ENCODE measurements at regions not wholly inside any gene's neighbourhood (a gene's known extent, or its start where the extent isn't known, plus 50 kb on each side); places are given as distances from the start of the nearest gene placed in this dataset.
"Not testable (repeated sequence)": the region's sequence is repeated elsewhere in the genome, so short reads cannot be mapped to it uniquely, and the experiment has no call there.

DNA sequence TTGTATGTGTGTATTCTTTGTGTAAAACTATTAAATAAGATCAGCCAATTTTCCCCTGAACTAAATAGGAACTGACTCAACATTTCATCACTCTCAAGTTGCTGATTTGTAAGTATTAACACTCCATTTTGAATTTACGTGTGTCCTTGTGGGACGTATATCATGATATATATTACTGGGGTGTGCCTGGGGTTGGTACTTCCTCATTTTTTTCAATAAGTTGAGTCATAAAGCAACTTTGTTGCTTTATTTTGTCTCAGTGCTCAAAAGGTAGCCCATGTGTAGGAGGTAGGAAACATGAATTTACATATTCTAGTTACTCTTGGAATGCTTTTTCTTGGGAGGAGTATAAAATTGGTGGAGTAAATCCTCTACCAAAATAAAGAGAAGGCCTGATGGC is 193.9 kb upstream of the RAG2 start:
- DNase-seq (ENCODE audit: low spot score): no peak

DNA sequence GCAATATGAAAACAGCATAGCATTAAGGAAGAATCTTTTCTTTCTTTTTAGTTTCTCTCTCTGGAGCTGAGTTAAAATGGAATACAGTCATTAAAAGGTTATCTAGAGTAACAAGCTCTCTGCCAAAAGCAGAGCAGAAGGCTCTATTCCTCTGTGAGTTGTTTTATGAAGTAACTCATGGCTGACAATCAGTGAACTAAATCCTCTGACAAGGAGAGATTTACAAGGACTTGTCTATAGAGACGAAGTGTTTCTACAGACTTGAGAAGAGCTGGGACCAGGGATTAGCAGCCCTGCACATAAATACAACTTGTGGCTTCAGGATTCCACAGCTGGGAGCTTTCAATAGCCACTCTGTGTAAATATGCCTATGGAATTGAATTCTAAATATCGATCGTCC is 192.5 kb upstream of the RAG2 start:
- DNase-seq (ENCODE audit: low spot score): no peak

DNA sequence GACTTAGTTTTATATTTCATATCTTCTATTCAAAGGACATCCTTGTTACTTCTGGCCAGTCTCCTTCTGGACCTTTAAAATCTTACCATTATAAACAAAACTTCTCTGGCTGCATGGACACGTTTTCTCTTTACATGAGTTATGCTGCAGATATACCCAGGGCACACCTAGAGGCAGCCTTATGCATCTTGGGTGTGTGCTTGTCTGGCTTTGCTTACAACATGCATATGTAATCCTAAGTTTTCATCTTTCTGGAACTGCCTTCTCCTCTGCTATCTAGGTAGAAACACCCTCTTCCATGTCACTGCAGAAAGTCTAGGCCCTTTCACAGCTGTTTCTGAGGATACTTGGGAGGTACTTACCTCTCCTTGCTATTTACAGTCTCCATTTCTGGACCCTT is 185.8 kb upstream of the RAG2 start:
- DNase-seq (ENCODE audit: low spot score): no peak

DNA sequence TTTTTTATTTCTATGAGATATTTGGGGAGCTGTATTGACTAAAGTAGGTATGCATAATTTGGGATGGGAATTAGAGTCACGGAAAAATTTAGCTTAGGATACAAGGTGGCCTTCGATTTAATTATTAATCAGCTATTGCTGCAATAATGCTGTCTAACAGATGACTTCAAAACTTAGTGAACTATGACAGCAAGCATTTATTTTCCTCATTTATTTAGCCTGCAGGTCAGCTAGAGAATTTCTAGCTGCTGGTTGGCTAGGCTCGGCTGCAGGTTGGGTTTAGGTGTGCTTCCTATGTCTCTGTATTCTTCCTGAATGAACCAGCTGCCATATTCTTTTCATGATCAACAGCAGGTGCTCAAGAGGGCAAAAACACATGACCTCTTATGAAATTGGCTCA is 181.8 kb upstream of the RAG2 start:
- no peak for DNase-seq (ENCODE audit: low spot score)

DNA sequence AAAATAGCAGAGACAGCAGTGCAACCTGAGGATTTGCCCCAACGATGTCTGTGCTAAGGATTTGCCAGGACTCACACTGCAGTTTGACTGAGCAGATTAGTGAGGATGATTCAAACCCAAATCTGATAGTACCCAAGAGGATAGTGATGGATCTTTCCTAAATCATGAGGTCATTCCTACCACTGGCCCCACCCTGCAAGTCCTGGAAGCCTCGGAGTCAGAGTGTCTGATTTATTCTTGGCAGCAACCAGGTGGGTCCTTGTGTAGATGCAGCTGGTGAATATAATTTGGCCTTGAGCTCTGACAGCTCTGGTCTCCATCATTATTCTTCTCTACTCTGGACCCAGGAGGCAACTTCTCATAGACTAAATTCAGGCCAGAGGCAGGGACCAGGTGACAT is 179.3 kb upstream of the RAG2 start:
- DNase-seq (ENCODE audit: low spot score): no peak

DNA sequence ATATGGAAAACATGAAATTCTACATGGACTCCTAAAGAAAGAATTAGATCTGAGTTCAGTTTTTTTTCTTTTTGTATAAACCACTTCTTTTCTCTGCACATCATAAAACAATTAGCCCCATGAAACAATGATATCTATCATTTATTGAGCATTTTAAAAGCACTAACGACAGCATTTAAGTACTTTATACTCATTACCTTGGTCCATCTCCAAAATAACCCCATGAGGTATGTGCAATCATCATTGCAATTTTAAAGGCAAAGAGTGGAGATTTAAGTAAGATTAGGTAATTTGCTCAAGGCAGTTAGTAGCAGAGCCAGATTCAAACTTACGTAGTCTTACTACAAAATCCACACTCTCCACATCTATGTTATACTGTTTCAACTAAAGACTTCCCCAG is 177.7 kb upstream of the RAG2 start:
- no peak for DNase-seq (ENCODE audit: low spot score)

DNA sequence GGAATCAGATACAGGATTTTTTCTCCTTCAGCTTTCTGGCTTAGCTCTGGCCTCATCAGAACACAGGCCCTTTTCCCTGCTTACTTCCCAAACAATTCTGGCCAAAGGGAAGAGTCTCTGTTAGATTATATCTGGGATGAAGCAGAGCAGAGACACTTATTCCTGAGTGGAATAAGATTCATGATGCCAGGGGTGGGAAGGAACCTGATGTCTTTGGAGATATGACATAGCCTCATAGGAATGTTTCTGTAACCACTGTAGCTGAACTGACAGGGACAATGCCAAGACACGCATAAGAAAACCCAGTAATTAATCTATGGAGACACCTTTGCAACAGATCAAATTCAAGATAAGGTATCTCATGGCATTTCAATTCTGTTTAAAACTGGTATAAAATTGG is 177.1 kb upstream of the RAG2 start:
- DNase-seq (ENCODE audit: low spot score): no peak

DNA sequence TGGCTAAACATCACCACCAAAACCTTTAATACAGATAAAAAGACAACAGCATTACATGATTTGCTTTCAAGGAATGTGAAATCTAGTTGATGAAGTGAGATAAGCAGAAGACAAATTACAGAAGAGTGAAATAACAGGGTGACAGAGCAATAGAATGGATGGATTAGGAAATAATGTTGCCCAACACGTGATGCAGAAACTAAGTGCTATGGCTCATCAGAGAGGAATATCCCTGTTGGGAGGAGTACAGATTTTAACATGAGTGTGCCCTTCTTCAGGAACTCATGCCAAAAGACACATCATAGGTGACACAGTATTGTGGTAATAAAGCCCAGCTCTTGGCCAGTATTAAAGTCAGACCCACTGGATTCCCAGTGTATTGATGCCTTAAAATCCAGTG is 176.6 kb upstream of the RAG2 start:
- DNase-seq (ENCODE audit: low spot score): no peak

DNA sequence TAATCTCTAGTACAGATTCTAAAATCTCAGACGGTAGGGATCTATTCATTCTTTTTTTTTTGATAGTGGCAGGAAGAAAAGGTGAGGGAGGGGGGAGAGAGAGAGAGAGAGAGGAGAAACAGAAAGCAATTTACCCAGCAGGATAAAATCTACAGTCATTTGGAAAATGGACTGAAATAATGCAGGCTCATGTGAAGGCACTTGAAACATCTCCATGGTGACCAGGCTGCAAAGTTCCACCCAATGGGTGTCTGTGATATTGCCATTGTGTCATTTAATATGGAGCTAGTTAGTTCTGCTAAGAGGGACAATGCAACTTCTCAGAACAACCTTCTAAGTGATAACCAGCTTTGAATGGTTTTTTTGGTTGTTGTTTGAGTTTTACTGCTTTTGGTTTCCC is 165.2 kb upstream of the RAG2 start:
- no peak for DNase-seq (ENCODE audit: low spot score)

DNA sequence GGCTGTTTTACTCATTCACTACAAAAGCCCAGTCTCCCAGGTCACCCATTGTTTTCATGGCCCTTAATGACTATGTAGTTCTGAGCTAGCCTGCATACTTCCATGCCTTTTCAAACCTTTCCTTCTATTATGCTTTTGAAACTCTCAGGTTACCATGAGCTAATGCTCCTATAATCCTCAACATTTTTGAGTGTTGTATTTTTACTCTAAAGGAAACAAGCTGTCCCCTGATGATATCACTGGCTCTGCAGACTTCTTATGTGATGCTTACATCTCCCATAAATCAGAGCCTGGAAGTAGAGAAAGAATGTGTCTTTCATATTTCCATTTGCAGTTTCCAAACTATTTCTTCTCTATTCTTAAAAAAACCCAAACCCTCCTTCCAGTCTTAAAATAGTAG is 159.0 kb upstream of the RAG2 start:
- DNase-seq (ENCODE audit: low spot score): no peak

DNA sequence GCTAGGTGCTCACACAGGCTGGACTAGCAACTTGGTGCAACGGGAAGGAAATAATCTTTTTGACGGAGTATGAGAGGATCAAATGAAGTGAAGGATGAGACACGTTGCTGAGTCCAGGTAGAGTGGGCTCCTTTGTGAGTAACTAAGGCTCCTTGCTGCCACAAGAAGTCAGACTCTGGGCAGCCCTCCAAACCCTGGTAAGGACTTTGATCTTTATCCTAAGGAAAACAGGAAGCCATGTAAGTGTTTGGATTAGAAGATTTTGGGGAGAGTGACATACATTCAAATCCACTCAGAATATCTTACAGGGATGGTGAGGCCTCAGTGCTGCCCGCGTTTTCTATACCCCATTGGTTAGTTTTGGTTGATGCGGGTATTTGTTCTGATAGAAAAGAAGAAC is 155.9 kb upstream of the RAG2 start:
- DNase-seq (ENCODE audit: low spot score): no peak

DNA sequence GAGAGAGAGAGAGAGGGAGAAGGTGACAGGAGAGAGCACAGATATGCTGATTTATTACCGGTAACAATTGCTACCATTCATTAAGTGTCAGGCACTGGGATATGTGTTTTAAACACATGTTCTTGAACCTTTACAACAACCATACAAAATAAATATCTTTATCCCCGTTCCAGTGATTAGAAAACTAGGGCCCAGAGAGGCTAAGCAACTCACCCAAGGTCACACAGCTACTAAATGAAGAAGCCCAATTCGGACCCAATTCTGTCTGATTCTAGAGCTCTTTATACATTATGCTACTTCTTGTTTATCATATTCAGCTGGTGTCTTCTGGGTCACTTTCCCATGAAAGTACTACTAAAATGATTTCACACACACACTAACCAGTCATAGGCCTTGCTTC is 154.0 kb upstream of the RAG2 start:
- no peak for DNase-seq (ENCODE audit: low spot score)

DNA sequence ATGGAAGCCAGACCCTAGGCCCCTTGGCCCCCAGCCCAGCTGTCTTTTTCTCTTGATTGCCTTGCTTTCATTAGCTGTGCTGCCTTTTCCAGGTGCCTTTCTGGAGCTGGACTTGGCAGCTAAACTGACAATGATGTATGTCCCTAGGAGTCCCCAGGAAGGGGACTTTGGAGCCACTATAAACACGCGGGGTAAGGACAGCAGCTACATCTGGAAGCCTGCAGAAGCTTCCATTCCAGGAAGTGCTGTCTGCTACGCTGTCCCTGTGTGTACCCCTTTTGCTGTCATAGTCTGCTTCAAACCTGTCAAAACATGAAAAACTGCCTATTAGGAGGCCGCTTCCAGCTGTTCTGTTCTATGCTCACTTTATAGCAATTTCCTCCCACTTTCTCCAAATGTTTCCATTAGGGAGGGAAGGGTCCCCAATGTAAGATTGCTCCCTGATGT is 153.3 kb upstream of the RAG2 start:
- no peak for DNase-seq (ENCODE audit: low spot score)

DNA sequence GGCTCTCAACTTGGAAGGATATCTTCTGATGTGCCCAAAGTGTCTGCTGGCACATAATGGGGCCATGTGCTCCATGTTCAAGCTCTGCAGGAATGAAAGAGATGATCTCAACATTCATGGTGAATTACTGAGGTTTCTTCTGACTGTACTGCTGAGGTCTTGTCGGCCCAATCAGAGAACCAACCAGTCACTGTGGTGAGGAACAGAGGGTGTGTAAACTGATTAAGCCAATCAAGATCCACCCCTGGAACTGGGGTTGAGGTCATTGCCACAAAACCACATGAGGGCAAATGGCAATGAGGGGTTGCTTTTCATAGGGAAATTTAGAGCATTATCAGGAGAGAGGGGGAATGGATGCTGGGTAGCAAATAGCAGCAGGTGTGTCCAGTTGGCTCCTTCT is 152.3 kb upstream of the RAG2 start:
- DNase-seq (ENCODE audit: low spot score): no peak

DNA sequence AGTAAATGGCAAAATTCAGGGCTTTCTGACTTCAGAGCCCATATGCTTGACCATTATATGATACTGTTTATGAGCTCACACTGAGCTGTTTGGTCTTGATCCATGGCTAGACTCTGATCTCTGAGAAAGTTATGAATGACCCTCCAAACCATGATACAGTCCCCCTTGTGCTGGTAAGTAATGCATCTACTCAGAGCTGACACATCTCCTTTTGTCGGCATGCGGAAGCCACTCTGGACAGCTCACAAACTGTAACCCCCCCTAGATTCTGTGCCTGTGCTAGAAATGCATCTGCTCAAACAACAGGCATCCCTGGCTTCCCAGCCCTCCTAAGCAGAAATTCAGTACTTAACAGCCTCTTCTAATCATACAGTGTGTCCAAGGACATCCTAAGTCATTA is 150.8 kb upstream of the RAG2 start:
- no peak for DNase-seq (ENCODE audit: low spot score)

DNA sequence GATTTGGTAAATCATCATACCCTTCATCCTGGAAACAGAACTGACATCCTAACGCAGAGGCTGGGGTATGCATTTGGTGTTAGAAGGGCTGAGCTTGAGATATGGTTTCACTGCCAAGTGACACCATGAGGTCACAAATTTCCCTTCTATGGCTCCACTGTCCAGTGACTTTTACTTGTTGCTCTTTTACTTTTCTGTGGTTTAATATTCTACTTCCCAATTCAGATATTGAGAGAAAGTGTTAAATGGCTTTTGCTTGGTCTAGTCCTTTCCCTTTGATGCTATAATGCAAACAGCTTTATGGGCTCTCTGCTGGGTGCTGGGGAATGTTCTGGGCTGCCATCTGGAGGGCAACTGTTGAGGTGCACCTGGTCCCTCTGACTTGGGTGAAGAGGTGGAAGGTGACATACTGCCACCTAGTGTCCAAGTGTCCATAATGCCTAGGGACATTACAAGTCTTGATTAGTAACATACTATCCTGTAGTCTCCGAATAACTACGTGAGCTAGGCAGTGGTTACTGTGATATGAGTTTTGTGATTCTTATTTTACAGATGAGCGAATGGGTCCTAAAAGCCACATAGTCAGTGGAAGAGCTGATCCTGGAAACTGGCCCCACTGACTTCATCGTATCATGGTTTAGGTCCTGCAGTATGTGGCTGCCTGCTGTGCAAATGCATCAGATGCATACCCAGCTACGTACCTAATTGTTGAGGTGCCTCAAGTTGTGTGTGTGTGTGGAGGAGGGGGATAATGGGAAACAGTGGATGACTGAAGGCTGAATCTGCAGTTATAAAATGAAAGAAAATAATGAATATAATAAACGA is 149.1 kb upstream of the RAG2 start:
- peak; percentile 87 for DNase-seq (ENCODE audit: low spot score)

DNA sequence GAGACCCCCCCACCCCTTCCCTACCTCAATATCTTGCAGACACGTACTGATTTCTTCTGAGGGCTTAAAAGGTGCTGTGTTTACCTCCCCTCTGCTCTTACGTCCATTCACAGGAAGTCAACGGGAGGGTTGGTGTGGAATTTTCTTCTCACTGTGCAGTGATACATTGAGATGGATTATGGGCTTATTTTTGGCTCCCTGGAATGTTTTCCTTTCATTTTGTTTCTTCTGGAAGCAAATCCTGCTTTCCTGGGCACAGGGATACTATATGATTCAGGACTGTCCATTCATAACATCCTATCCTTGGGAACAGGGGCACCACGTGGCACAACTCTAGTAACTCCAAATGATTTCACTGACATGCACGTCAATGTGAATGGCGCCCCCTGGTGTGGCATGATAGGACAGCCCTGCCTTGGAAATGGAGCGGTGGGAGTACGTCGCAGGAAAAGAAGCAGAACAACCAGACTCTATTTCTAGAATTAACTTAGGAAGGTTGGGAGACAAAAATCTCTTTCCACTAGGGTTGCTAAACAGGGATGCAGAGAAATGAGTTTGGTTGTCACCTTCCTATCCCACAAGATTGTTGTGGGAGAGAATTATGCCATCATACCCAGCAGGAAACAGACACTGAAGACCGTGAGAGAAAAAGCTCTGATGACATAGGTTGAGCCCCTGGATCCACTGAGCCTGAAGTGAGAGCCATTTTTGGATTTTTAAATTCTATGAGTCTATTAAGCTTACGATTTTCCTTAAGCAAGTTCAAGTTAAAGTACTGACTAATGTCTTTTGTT is 146.5 kb upstream of the RAG2 start:
- peak; percentile 53 for DNase-seq (ENCODE audit: low spot score)

DNA sequence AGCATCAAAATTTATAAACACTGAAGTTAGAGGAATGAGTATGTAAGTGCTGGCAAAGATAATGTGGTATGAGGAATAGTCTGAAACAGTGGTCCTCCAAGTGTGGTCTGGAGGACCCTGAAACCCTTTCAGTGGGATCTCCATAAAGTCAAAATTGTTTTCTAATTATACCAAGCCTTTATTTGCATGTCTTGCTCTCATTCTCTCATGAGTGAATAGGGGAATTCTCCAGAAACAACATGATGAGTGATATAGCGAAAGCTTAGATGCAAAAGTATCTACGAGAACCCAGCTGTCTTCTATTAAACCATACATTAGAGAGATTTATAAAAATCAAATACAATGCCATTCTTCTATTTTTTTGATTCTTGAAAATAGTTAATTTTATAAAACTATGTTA is 145.0 kb upstream of the RAG2 start:
- DNase-seq (ENCODE audit: low spot score): no peak

DNA sequence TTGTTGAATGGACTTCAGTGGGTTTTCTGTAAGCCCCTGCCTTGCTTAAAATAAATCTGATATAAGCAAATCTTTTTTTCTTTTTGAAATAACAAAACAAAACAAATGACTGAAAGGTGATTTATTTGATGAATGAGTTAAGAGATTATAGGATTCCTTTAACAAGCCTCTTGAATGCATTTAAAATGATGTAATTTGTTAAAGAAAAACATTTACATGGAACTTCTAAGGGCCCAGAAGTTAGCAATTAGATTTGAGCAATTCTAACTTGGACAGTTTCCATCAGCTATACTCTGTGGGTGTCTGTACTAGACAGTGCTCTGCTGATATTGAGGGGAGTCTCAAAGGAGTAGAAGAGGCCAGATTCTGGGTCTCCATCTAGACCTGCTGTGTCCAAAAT is 143.5 kb upstream of the RAG2 start:
- DNase-seq (ENCODE audit: low spot score): no peak

DNA sequence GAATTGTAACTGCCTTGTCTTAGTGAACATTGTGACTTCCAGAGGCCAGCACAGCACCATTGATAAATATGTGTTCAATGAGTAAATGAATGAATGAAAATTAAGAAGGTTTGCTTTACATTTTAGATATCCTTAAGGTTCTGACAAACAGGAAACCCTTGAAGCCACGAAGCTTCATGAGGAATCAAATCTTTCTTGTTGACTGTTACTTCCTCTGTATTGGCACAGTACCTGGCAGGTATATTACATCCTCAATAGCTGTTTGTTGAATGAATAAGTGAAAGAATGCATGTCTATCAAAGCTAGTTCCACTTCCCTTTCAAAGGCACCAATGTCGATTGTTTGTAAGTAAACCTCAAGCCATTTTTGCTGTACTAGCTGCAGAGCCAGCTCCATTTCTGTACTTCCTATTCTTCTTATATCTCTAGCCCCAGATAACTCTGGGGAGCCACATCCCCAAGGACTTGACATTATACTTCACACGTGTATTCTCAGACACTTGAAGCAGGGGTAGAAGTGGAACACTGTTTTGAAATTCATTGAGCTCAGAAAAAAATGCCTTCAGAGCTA is 140.3 kb upstream of the RAG2 start:
- DNase-seq (ENCODE audit: low spot score): no peak

DNA sequence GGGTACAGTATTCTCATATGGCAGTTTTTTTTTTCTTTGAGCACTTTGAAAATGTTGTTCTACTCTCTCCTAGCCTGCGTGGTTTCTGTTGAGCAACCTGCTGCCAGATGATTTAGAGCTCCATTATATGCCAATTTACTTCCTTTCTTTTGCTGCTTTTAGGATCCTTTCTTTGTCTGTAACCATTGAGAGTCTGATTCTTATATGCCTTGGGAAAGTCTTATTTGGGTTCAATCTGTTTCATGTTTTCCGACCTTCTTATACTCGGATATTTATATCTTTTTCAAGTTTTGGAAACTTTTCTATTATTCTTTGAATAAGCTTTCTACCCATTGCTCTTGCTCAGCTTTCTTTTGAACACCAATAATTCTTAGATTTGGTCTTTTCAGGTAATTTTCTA is 138.1 kb upstream of the RAG2 start:
- no peak for DNase-seq (ENCODE audit: low spot score)

DNA sequence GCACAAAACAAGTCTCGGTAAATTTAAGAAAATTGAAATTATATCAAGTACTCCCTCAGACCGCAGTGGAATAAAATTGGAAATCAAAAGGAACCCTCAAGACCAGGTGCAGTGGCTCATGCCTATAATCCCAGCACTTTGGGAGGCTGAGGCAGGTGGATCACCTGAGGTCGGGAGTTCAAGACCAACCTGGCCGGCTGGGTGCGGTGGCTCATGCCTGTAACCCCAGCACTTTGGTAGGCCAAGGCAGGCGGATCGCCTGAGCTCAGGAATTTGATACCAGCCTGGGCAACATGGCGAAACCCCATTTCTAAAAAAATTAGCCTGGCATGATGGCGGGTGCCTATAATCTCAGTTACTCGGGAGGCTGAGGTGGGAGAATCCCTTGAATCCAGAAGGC is 135.7 kb upstream of the RAG2 start:
- DNase-seq (ENCODE audit: low spot score): not testable (repeated sequence)

DNA sequence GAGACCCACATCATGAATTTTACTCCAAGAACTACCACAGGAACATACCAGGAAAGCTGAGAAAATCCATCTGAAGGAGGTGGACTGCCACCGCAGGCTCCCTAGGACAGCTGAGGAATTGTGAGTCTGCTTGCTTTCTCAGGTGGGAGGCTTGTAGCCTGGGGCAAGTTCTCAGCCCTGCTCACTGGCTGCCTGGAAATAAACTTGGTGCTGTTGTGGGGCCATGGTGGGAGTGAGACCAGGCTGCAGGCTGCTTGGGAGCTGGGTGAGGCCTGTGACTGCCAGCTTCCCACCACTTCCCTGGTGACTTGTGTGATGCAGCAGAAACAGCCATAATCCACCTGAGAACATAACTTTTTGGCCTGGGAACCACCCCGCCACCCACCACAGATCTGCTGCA is 132.7 kb upstream of the RAG2 start:
- no peak for DNase-seq (ENCODE audit: low spot score)

Data from CD4-positive, alpha-beta T cell treated with Interleukin-2 at 100 ng/mL for 4 hours (primary cell).